HG02840 (cell line): ENCODE measurements at regions not wholly inside any gene's neighbourhood (a gene's known extent, or its start where the extent isn't known, plus 50 kb on each side); places are given as distances from the start of the nearest gene placed in this dataset.
"Not testable (repeated sequence)": the region's sequence is repeated elsewhere in the genome, so short reads cannot be mapped to it uniquely, and the experiment has no call there.

Source experiments
- ATAC-seq: cut with Tn5 transposase; IDR thresholded peaks from one replicate; pipeline ENCODE4 v1.9.1; 2021; ENCODE audit warnings: mild to moderate bottlenecking, moderate library complexity, moderate number of reproducible peaks; ENCODE audit not compliant: unreplicated experiment, low FRiP score

DNA sequence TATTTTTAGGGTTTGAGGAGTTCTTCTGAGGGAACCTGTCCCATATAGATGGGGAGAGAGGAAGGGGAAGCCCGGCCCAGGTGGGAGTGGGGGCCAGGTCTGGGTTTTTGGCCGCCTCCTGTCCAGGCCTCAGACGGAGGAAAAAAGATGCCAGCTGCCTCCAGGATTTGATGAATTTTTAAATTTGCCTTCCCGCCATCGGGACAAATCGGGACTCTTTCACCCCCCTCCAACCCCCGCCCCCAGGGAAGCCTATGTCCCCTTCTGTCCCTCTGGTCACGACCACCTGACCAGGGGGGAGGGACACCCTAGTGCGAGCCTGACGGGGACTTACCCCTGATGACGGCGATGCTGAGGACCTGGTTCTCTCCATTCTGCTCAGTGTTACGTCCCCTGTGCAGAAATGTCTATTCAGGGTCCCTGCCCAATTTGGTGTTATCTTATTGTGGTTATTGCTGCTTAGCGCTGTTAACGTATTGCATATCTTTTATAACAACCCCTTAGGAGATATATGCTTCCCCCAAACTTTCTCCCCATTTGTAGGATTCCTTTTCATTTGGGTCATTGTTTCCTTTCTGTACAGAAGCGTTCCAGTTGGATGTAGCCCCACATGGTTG is 115.9 kb upstream of the GRK3 start:
- peak; percentile 34 for ATAC-seq

DNA sequence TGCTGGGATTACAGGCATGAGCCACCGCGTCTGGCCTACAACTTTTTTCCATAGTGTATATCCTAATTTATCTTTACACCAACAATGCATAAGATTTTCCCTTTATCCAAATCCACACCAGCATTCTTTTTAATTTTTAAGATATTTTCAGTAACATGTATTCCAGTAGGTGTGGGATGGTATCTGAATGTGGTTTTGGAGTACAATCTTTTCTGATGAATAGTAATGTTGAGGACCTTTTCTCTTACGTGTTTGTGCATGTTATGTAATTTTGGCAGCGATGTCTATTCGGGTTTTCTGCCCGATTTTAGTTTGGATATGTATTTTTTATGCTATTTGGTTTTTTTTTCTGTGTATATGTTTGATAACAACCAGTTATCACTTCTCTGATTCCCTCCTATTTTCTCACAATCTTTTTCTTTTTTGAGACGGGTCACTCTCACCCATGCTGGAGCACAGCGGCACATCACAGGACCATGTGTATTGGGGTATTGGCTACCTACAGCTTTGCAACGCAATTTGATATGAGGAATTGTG is 114.6 kb upstream of the GRK3 start:
- ATAC-seq, result no peak

DNA sequence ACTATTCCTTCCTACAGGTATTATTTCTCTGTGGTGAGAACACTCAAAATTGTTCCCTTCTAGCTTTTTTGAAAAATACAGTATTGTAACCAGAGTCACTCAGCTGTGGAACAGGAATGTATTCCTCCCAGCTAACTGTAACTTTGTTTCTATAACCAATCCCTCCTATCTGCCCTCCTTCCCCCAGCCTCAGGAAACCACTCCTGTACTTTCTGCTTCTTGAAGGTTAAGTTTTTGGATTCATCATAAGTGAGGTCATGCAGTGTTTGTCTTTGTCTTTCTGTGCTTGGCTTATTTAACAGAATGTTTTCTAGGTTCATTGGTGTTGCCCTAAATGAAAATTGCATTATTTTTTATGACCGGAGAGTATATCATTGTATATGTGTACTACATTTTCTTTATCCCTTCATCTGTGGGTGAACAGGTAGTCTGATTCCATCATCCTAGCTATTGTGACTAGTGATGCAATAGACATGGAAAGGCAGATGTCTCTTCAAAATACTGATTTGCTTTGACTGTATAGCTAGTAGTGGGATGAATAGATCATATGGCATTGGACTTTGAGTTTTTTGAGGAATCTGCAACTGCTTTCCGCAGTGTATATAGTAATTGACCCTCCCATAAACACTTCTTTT is 112.9 kb upstream of the GRK3 start:
- ATAC-seq, result no peak

DNA sequence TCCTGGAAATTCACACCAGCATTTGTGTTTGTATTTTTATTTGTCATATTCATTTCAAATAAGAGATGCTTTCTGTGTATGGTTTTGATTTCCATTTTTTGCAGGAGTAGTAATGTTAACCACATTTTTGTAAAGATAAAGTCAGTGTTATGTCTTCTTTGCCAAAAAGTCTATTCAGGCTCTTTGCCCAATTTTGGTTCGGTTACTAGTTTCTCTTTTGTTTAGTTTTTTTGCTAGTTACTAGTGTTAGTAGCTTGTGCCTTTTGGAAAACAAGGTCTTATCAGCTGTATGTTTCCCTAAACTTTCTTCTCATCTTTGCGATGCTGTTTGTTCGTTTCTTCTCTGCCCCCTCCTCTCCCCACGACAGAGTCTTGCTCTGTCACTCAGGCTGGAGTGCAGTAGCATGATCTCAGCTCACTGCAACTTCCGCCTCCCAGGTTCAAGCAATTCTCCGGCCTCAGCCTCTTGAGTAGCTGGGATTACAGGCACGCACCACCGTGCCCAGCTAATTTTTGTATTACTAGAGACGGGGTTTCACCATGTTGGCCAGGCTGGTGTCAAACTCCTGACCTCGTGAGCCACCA is 112.3 kb upstream of the GRK3 start:
- no peak for ATAC-seq

DNA sequence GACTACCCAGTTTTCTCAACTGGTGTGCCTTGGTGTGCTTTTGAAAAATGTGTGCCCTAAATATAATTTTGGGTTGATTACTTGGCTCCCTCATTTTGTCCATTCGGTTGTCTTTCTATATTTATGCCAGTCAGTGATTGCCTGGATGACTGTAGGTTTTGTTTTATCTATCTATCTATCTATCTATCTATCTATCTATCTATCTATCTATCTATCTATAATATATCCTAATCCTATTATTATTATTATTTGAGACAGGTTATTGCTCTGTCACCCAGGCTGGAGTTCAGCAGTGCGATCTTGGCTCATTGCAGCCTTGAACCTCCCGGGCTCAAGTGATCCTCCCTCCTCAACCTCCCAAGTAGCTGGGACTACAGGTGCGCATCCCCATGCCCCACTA is 111.4 kb upstream of the GRK3 start:
- ATAC-seq, result no peak

DNA sequence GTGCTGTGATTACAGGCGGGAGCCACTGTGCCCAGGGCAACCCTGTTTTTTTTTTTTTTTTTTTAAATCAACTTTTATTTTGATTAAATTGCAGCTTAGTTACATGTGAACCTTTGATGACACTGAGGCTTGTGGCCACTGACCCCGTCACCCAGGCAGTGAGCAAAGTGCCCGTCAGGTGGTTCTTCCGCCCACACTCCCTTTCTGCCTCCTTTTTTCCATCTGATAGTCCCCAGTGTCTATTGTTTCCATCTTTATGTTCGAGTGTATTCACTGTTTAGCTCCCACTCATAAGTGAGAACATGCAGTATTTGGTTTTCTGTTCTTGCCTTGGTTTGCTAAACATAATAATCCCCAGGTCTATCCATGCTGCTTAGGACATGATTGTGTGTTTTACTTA is 110.9 kb upstream of the GRK3 start:
- ATAC-seq, result no peak

DNA sequence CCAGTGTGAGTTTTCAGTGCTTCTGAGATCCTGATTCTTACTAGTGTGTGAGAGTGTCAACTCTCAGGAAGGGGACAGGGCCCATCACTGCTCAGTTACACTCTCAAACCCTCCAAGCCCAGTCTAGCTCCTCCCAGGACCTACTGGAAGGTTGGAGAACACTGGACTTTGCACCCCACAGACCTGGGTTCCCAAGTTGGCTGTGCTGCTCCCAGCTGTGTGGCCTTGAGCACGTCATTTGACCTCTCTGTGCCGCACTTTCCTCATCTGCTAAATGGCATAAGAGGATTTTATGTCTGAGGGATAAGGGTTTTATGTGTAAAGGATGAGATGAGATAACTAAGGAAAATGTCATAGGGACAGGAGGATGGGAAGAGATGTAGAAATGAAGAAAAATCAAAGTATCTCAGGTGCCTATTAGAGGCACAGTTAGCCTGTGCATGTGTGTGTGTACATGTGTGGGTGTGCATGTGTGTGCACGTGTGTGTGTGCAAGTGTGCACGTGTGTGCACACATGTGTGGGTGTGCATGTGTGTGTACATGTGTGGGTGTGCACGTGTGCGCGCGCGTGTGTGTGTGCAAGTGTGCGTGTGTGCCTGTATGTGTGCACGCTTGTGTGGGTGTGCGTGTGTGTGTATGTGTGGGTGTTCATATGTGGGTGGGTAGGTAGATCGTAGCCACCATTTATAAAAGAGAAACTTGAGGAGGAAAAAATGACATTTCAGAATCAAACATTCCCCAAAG is 108.0 kb upstream of the GRK3 start:
- not testable (repeated sequence) for ATAC-seq

DNA sequence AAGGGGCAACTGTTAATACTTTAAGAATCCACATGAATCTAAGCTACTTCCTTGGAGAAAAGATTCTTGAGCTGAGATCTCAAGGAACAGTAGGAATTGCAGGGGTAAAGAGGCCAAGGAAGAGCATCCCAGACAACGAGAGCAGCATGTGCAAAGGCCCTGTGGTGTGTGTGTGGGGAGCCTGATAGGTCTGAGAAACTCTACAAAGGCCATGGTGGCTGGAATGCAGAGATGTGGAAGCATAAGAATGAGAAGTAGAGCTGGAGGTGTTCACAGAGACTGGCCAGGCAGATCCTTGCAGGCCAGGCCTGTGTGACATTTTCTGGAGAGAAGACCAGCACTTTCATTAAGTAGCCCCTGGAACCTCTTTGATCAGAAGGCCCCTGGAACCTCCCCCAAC is 105.8 kb upstream of the GRK3 start:
- not testable (repeated sequence) for ATAC-seq

DNA sequence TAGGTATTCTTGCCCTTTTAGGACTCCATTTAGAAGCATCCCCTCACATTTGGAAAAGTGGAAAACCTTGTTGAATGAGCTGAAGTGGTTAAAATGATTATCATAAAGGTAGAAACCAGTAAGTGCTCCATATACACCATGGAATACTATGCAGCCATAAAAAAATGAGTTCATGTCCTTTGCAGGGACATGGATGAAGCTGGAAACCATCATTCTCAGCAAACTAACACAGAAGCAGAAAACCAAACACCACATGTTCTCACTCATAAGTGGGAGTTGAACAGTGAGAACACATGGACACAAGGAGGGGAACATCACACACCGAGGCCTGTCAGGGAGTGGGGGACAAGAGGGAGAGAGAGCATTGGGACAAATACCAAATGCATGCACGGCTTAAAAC is 103.8 kb upstream of the GRK3 start:
- not testable (repeated sequence) for ATAC-seq

DNA sequence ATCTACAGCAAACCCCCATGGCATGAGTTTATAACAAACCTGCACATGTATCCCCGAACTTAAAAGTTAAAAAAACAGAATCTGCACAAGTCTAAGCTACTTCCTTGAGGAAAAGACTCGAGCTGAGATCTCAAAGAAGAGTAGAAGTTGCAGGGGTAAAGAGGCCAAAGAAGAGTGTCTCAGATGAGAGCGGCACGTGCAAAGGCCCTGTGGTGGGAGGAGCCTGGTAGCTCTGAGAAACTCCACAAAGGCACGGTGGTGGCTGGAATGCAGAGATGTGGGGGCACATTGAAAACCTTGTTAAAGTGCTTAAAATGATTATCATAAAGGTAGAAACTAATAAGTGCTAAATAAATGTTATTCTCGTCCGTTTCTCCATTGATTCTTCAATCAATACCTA is 103.2 kb upstream of the GRK3 start:
- ATAC-seq, result no peak

DNA sequence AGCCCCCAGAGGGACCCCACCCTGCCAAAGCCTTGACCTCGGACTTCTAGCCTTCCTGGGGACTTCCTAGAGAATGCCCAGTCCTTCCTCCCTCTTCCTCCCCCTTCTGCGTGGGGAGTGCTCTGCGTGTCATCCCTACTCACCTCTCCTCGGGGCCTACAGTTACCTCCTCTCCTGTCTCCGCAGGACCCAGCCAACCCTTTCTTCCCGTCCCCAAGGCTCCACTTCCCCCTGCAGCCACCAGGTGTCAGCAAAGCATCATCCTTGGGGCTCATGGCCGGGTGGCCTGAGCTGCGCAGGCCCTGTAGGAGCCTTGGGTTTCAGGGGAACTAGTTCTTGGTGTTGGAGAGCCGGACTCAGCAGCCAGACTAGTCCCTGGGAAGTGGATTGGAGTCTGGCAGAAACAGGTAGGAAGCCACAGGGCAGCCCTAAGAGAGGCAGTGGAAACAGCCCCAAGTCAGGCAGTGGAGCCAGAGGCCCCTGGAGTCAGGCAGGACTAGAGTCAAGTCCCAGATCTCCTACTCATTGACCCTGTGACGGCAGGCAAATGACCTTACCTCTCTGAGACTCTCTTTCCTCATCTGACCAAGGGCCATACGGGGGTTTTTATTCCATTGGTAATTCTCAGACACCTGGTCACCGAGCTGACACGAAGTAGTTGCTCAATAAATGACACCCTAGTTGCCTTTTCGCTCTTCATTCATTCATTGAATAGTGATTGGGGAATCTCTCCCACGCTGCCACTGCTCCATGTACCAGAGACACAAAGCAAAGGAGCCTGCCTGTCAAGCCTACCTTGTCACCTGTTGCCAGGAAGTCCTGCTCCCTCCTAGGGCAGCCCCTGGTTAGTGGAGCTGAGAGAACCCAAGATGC is 101.8 kb upstream of the GRK3 start:
- not testable (repeated sequence) for ATAC-seq

DNA sequence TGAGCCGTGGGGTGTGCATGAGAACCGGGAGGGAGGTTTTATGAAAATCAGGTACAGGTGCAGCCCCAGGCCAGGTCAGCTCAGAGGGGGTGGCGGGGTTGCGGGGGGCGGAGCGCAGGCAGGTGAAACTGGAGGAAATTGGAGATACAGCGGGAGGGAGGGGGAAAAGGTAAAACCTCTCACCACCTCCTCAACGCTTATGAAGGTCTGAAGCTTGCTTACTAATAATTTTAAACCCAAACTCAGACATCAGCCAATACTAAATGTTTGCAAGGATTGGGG is 101.2 kb upstream of the GRK3 start:
- ATAC-seq, result not testable (repeated sequence)

DNA sequence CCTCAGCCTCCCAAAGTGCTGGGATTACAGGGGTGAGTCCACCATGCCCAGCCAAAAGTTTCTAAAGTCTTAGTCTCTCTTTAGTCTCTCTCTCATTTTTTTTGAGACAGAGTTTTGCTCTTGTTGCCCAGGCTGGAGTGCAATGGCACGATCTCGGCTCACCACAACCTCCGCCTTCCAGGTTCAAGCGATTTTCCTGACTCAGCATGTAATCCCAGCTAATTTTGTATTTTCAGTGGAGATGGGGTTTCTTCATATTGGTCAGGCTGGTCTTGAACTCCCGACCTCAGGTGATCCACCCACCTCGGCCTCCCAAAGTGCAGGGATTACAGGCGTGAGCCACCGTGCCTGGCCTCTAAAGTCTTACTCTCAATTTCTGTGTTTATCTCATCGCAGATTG is 100.1 kb upstream of the GRK3 start:
- ATAC-seq, result not testable (repeated sequence)

DNA sequence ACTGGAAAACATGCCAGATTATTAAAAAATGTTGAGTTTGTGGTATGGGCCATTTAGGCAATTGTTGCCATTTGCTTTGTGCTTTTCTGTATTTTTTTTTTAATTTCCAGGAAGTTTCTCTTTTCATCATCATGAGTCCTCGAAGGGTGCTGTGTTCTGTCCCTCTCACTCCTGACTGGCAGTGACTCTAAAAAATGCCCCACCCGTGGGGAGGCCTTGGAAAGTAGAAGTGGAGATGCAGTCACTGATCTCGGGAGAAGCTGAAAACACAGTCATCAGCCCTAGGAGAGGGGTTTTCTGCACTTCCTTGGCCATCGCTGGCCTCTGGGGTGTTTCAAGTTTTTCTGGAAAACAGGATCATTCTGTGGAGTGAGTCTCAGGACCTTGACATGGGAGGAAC is 98.5 kb upstream of the GRK3 start:
- ATAC-seq, result no peak

DNA sequence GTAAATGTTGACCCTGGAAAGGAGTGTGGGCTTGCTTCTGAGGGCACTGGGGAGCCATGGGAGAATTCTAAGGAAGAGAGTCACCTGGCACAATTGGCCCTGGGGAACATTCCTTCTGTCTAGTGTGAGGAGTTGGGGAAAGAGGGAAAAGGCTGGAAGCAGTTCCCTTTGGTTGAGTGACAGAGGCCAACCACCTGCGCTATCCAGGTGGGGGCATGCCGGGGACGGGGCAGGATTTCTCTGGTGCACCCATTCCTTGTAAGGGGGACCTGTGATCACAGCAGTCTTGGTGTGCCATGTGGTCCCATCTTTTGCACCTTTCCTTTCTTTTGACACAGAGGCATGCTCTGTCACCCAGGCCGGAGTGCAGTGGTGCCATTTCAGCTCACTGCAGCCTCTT is 92.1 kb upstream of the GRK3 start:
- ATAC-seq, result no peak

DNA sequence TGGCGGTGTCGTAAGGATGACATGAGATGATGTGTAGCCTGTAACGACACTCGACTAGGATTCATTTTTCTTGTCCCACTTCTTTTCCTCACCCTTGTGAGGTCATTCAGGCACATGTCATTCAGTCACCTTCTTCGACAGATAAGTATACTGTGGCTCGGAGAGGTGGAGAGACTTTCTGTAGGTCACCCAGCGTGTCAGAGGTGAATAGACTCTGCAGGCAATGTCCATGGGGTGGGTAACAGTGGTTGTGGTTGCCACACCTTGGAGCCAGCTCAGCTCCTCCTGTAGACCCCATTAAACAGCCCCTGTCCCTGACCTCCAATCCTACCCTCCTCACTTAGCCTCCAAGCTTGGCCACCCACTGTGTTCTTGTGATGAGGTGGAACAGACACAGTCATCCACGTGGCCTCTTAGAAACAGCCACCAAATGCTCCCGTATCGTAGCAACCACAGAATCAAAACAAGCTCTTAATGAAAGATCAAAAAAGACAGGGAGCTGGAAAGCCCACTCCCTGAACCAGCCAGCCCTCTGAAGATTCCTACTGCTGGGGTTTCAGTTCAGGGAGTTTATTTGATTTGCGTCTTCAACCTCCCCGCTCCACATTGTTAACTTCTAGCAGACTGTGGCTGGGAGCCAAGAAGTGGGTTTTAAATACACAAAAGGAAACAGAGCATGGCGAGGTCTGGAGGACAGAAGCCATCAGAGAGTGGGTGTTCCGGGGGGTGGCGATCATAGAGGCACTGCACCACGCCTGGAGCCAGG is 89.0 kb upstream of the GRK3 start:
- no peak for ATAC-seq

DNA sequence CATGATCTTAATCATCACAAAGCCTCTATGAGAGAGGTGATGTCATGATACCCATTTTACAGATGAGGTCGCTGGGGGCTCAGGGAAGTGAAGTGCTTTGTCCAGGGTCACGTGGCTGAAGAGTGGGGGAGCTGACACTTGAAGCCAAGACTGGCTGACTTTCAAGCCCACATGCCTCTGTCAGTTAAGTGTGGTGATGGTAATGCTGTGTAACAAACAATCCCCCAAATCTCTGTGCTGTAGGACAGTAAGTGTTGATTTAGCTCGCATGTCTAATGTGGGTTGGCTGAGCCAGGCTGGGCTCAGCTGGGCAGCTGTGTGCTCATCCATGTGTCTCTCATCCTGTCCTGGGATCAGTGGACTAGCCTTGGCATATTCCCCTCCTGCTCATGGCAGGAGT is 87.1 kb upstream of the GRK3 start:
- ATAC-seq, result no peak

DNA sequence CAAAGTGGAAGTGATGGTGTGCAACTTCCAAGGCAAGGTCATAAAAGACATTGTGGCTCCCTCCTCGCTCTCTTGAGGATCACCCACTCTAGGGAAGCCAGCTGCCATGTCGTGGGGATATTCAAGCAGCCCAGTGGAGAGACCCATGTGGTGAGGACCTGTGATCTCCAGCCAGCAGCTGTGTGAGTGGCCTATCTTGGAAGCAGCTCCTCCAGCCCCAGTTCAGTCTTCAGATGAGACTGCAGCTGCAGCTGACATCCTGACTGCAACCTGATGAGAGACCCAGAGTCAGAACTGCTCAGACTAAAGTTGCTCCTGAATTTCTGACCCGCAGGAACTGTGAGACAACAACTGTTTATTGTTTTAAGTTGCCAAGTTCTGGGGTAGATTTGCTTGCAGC is 86.4 kb upstream of the GRK3 start:
- ATAC-seq, result no peak

DNA sequence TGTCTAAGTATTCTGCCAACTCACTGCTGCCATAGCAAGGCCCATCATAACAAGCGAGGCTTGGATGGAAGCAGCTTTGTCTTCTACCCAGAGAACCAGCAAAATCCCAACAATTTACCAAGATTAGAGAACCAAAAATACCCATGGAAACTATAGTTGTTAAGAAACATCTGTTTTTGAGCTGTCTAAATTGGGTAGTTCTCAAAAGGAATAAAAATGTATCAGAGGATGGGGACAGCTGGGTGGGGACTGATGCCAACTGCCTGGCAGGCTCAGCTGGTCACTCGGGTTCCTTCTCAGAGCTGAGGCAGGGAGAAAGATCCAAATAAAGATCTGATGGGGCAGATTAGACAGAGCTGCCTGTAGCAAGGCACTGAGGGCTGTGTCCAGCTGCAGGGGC is 85.9 kb upstream of the GRK3 start:
- no peak for ATAC-seq

DNA sequence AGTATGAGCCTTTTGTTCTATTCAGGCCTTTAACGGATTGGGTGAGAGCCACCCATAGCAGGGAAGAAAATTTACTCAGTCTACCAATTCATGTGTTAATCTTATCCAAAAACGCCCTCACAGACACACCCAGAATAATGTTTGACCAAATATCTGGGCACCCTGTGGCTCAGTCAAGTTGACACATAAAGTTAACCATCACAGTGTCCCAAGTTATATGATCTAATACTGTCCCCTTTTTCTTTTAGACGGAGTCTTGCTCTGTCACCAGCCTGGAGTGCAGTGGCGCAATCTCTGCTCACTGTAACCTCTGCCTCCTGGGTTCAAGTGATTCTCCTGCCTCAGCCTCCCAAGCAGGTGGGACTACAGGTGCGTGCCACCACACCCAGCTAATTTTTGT is 83.6 kb upstream of the GRK3 start:
- not testable (repeated sequence) for ATAC-seq
